HUES6 (cell line): ENCODE measurements at regions not wholly inside any gene's neighbourhood (a gene's known extent, or its start where the extent isn't known, plus 50 kb on each side); places are given as distances from the start of the nearest gene placed in this dataset.

Experiments used
- H3K27ac ChIP-seq: 2 replicates; pipeline ENCODE4 v1.7.0; 2013; ENCODE audit warnings: low read depth, mild to moderate bottlenecking, low read length, inconsistent platforms
- H3K27me3 ChIP-seq: 2 replicates; pipeline ENCODE4 v1.6.1; 2013; ENCODE audit warnings: low read length; ENCODE audit not compliant: control insufficient read depth, insufficient read depth
- H3K36me3 ChIP-seq: 2 replicates; pipeline ENCODE4 v1.6.1; 2013; ENCODE audit warnings: low read length; ENCODE audit not compliant: control insufficient read depth, insufficient read depth
- H3K4me1 ChIP-seq: 2 replicates; pipeline ENCODE4 v1.6.1; 2013; ENCODE audit warnings: low read length; ENCODE audit not compliant: control insufficient read depth, insufficient read depth
- H3K4me3 ChIP-seq: 2 replicates; pipeline ENCODE4 v1.5.1; 2013; ENCODE audit warnings: low read depth, low read length
- H3K9ac ChIP-seq: one replicate; pipeline ENCODE4 v1.6.1; 2013; ENCODE audit warnings: mild to moderate bottlenecking, low read length
- H3K9me3 ChIP-seq: 2 replicates; pipeline ENCODE4 v1.6.1; 2013; ENCODE audit warnings: low read depth, low read length; ENCODE audit not compliant: control insufficient read depth, insufficient read depth

DNA sequence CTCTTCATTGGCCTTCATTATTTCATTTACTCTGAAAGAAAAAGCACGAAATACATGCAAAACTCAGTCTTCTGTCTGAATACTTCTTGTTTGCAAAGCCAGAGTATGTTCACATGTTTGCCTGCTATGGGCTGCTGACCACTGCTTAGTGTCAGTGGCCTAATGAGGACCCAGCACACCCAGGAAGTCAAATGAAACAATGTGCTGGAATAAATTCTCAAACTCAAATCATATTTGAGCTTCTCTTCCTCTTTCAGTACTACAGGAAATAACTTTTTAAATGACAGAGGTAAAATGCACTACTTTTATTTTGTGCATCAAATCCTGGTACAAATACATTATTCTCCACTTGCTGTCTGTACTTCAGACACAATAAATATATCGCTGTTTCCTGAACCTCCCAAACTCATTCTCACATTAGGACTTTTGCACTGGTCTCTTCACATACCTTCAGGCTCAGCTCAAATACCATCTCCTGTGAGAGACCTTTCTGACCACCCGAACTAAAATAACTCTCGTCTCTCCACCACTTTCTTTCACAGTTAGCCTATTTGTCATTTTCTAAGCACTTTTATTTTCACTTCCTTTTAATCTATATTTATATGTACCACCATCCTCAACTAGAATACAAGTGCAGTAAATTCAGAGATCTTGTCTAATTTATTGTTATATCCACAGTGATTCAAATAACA lies 176.8 kb downstream of the TUSC7 start:
- H3K36me3 ChIP-seq = no peaks in the 10 kb centered on the region
- H3K27ac ChIP-seq = no peak overlapping the region
- H3K27me3 ChIP-seq = no peaks in the 10 kb centered on the region
- H3K9ac ChIP-seq = no peak overlapping the region
- H3K9me3 ChIP-seq = no peaks in the 10 kb centered on the region
- H3K4me1 ChIP-seq = no peaks in the 10 kb centered on the region
- no peak overlapping the region for H3K4me3 ChIP-seq

DNA sequence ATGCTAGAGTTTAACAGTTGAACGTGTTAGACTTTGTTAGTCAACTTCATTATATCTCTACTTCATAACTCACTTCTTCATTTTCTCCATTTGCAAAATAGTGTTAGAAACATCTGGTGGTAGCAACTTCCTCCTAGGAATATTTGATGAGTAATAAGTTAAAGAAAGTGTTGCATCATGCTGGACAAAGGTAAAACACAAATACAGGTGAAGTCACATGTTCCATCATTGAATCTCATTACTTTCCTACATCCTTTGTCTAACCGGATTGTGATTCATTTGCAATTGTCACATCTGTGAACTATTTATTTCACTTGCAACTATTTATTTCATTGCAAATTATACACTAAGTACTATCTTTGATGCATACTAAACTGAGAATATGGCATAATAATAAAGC lies 186.5 kb downstream of the TUSC7 start:
- Histone ChIP-seq H3K9ac (no peak overlapping the region), H3K4me3 (no peak overlapping the region), H3K27me3 (no peaks in the 10 kb centered on the region), H3K36me3 (no peaks in the 10 kb centered on the region), H3K4me1 (no peaks in the 10 kb centered on the region), H3K9me3 (no peaks in the 10 kb centered on the region), H3K27ac (no peak overlapping the region)

DNA sequence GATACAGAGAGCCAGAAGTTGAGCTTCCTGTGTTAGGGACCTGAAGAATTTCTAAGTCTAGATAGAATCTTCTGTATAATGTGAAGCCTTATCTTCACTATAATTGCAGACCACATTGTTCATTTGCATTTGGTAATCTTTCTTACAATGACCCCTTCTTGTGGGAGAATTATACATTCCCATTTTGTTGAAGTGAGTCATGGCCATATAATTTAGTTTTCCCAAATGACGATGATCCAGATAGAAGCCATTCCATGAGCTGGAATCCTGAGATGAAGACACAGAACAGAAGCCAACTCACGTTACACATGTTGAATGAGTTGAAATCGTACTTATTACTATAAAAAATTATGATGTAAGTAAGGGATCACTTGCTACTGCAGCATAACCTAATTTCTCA lies 187.8 kb downstream of the TUSC7 start:
- no peaks in the 10 kb centered on the region for H3K27me3 ChIP-seq
- H3K9me3 ChIP-seq = no peaks in the 10 kb centered on the region
- H3K4me3 ChIP-seq = no peak overlapping the region
- H3K36me3 ChIP-seq = no peaks in the 10 kb centered on the region
- no peak overlapping the region for H3K9ac ChIP-seq
- H3K27ac ChIP-seq = no peak overlapping the region
- H3K4me1 ChIP-seq = no peaks in the 10 kb centered on the region

DNA sequence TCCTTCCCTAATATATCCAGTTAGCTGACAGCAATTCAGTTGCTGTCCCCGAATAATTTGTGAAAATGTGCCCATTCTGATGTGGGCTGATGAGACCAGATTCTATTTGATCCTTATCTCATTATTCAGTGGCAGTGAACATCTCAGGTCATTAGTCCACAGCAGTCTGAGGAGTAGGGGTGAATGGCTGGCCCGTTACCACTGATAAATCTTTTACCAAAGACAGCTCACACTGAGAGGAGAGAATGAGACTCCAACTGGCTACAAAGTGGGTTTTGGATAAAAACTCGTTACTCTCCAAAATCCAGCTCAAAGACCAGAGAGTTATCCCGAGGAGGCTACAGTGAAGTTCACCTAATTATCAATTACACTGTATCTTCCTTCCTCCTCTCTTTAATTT lies 189.7 kb downstream of the TUSC7 start:
- H3K4me1 ChIP-seq = no peaks in the 10 kb centered on the region
- H3K9ac ChIP-seq = no peak overlapping the region
- H3K9me3 ChIP-seq = no peaks in the 10 kb centered on the region
- H3K27ac ChIP-seq = no peak overlapping the region
- H3K36me3 ChIP-seq = no peaks in the 10 kb centered on the region
- no peak overlapping the region for H3K4me3 ChIP-seq
- no peaks in the 10 kb centered on the region for H3K27me3 ChIP-seq

DNA sequence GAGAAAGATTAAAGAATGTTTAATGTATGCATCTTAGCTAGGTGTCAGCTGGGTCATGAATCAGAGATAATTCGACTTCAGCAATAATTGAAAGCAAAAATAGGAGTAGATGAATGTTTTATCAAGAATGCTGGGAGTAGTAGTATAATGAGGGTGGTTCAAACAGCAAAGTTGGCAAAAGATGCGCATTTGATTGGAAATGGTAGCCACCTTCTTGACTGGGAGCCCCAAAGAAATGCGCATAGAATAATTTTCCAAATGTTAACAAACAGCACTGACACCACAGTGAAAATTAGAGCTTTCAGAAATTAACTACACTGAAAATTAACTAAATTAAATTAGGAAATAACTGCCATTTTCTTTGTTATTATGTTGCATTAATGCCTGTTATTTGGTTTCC lies 195.8 kb downstream of the TUSC7 start:
- Histone ChIP-seq H3K4me3 (no peak overlapping the region), H3K36me3 (no peaks in the 10 kb centered on the region), H3K27me3 (no peaks in the 10 kb centered on the region), H3K27ac (no peak overlapping the region), H3K4me1 (no peaks in the 10 kb centered on the region), H3K9me3 (no peaks in the 10 kb centered on the region), H3K9ac (no peak overlapping the region)

DNA sequence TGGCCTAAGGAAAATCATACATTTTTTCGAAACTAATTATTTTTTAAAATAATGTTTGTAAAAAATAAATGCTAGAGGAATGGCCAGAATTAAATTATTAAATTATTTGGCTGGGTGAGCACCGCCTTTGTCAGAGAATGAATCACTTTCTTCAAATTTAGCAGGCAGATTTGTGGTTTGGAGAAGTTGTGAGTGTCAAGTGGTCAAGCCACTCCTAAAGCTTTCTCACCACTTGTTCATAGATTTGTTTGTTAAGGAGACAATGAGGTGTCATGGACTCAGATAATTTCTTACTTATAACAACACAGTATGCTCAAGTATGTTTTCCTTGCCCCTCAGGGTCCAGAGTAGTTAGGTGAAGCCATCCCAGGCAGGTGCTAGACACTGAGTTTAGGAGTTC lies 196.2 kb downstream of the TUSC7 start:
- no peaks in the 10 kb centered on the region for H3K27me3 ChIP-seq
- H3K9ac ChIP-seq = no peak overlapping the region
- H3K27ac ChIP-seq = no peak overlapping the region
- H3K36me3 ChIP-seq = no peaks in the 10 kb centered on the region
- no peaks in the 10 kb centered on the region for H3K4me1 ChIP-seq
- H3K9me3 ChIP-seq = no peaks in the 10 kb centered on the region
- no peak overlapping the region for H3K4me3 ChIP-seq

DNA sequence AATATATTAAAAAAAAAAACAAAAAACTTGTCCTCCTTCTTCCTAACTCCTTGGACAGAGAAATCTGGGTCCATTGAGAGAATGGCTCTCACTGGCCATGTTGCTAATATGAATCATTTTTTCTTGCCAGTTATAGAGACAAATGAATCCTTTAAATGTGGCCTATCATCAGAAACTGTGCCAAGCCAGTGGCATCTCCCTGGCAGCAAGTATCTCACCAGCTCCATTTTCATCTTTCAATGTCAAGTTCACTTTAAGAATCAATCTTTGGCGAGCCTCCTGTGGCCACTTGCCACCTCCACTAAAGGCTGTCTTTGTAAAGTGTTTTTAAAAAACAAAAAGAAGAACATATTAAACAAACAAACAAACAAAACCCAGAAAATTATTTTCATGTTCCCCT lies 202.5 kb downstream of the TUSC7 start:
- Histone ChIP-seq H3K9ac (no peak overlapping the region), H3K27ac (no peak overlapping the region), H3K4me3 (no peak overlapping the region), H3K36me3 (no peaks in the 10 kb centered on the region), H3K27me3 (no peaks in the 10 kb centered on the region), H3K9me3 (no peaks in the 10 kb centered on the region), H3K4me1 (no peaks in the 10 kb centered on the region)

DNA sequence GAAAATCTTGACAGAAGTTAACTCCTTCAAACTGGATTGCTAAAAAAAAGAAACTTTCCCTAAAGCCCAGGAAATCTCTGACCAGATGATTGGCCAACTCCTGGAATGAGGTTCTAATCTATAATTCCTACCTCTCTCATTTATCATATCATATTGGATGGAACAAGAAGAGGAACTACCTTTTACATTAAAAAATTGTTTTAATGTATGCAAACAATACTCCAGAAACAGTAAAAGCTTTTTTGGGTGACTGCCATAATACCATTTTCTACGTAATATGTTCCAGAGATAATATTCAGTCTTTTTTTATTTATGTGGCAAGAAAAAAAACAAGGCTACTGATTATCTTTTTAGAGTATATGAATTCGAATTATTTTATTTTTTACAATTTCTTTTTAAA lies 204.4 kb downstream of the TUSC7 start:
- Histone ChIP-seq H3K36me3 (no peaks in the 10 kb centered on the region), H3K27me3 (no peaks in the 10 kb centered on the region), H3K9me3 (no peaks in the 10 kb centered on the region), H3K27ac (no peak overlapping the region), H3K4me1 (no peaks in the 10 kb centered on the region), H3K9ac (no peak overlapping the region), H3K4me3 (no peak overlapping the region)

DNA sequence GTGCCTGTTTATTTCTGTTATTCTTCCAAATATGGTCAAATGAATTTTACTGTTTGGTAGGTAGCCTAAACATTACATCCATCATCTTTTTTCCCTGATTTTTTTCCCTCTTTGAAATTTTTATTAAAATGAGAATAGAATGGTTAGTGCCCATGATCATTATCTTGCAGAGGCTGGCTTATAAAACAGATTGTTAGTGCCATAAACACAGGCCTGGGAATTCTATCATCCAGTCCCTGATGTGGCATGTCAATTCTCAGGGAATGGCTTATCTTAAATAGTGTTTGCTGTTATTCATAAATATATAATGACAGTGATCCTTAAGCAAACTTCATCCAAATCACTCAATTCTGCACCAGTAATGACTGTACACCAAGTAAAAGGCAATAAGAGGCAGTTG lies 207.3 kb downstream of the TUSC7 start:
- Histone ChIP-seq H3K27me3 (no peaks in the 10 kb centered on the region), H3K9me3 (no peaks in the 10 kb centered on the region), H3K27ac (no peak overlapping the region)

DNA sequence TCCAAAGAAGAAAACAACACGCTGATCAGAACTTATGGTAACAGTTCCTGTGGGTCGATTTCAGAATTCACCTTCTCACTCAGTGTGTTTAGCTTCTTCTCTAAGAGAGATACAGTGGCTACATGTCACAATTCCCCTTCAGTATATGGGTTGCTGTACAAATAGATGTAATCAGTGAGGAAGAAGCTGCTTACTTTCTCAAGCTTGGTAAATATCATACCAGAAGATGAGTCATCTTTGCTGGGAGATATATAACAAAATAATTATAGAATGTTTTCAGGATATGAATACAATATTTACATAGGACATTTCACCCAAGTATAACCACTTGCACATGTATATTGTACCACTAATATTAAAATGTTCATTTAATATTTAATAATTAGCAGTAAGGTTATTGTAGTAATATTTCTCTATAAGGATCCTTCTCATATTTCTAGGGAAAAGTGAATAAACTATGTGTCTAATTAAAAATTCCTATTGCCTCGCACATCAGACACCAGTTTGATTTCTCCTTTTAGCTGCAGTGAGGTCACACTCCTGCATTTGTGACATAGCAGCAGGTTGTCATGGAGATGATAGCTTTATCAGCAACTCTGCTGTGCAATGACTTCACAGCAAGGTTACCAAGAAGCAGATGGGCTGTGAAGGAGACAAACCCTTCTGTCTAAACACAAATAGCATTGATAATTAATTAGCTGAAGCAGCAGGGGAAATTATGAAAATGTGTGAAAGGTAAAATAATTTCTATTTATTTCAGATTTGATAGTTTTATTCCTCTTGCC lies 211.4 kb downstream of the TUSC7 start:
- no peaks in the 10 kb centered on the region for H3K9me3 ChIP-seq
- no peak overlapping the region for H3K9ac ChIP-seq
- no peaks in the 10 kb centered on the region for H3K4me1 ChIP-seq
- H3K4me3 ChIP-seq = no peak overlapping the region
- H3K27ac ChIP-seq = no peak overlapping the region
- H3K27me3 ChIP-seq = no peaks in the 10 kb centered on the region
- H3K36me3 ChIP-seq = no peaks in the 10 kb centered on the region

More for the DNA sequence above, 207.3 kb downstream of the TUSC7 start:
- no peaks in the 10 kb centered on the region for H3K4me1 ChIP-seq
- no peaks in the 10 kb centered on the region for H3K36me3 ChIP-seq
- H3K4me3 ChIP-seq = no peak overlapping the region
- no peak overlapping the region for H3K9ac ChIP-seq

DNA sequence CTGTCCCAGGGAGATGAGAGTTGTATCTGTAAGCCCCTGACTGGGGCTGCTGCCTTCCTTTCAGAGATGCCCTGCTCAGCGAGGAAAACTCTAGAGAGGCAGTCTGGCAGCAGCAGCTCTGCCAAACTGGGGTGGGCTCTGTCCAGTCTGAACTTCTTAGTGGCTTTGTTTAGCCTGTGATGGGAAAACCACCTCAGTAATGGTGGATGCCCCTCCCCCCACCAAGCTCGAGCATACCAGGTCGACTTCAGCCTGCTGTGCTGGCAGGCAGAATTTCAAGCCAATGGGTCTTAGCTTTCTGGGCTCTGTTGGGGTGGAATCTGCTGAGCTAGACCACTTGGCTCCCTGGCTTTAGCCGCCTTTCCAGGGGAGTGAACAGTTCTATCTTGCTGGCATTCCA lies 218.3 kb downstream of the TUSC7 start:
- H3K4me3 ChIP-seq = no peak overlapping the region
- no peaks in the 10 kb centered on the region for H3K9me3 ChIP-seq
- H3K4me1 ChIP-seq = peaks cover 4% of the 10 kb centered on the region; the same call in 1 of the 2 replicates
- no peak overlapping the region for H3K27ac ChIP-seq
- H3K27me3 ChIP-seq = no peaks in the 10 kb centered on the region
- H3K36me3 ChIP-seq = no peaks in the 10 kb centered on the region
- H3K9ac ChIP-seq = no peak overlapping the region
